ENCODE measurements at regions not wholly inside any gene's neighbourhood (a gene's known extent, or its start where the extent isn't known, plus 50 kb on each side); places are given as distances from the start of the nearest gene placed in this dataset.
A peak's percentile ranks its signal among the peaks of the same experiment; 100 is the strongest.

- DNase-seq (ENCODE audit: low spot score) (no peak), ATAC-seq (ENCODE audit: low FRiP score) (no peak)
- no peak for TF ChIP-seq CTCF (IDR thresholded peaks at IDR 0.05)
Observed at GRCh38 chr6:14187406-14187805, 69.8 kb downstream of the CD83 start.

GRCh38 chr6:14189074-14189473 lies 71.5 kb downstream of the CD83 start:
- ATAC-seq (ENCODE audit: low FRiP score), result no peak
- no peak for TF ChIP-seq CTCF (IDR thresholded peaks at IDR 0.05)

GRCh38 chr6:14190191-14190928 lies 72.8 kb downstream of the CD83 start:
- DNase-seq (ENCODE audit: low spot score) (no peak), ATAC-seq (ENCODE audit: low FRiP score) (no peak)
- TF ChIP-seq CTCF (IDR thresholded peaks at IDR 0.05), result no peak

More at GRCh38 chr6:14189074-14189473, 71.5 kb downstream of the CD83 start:
- DNase-seq (ENCODE audit: low spot score), result no peak

- TF ChIP-seq CTCF (IDR thresholded peaks at IDR 0.05), result no peak
- no peak for ATAC-seq (ENCODE audit: low FRiP score)
- DNase-seq (ENCODE audit: low spot score), result no peak
Observed at GRCh38 chr6:14190929-14191224, 73.3 kb downstream of the CD83 start.

GRCh38 chr6:14191761-14192160 lies 74.2 kb downstream of the CD83 start:
- TF ChIP-seq CTCF (IDR thresholded peaks at IDR 0.05), result no peak
- DNase-seq (ENCODE audit: low spot score) (no peak), ATAC-seq (ENCODE audit: low FRiP score) (no peak)

GRCh38 chr6:14192216-14192788 lies 74.7 kb downstream of the CD83 start:
- ATAC-seq (ENCODE audit: low FRiP score) (peak; percentile 28), DNase-seq (ENCODE audit: low spot score) (no peak)
- TF ChIP-seq CTCF (IDR thresholded peaks at IDR 0.05), result no peak

GRCh38 chr6:14193524-14193923 lies 76.0 kb downstream of the CD83 start:
- ATAC-seq (ENCODE audit: low FRiP score) (no peak), DNase-seq (ENCODE audit: low spot score) (no peak)
- no peak for TF ChIP-seq CTCF (IDR thresholded peaks at IDR 0.05)

All from omental fat pad (tissue), 3 donors.